HG03354 (cell line): ENCODE measurements at regions not wholly inside any gene's neighbourhood (a gene's known extent, or its start where the extent isn't known, plus 50 kb on each side); places are given as distances from the start of the nearest gene placed in this dataset.

Source experiments
- ATAC-seq: cut with Tn5 transposase; IDR thresholded peaks from one replicate; pipeline ENCODE4 v1.9.1; 2021; ENCODE audit warnings: mild to moderate bottlenecking; ENCODE audit not compliant: unreplicated experiment, poor library complexity, severe bottlenecking

DNA sequence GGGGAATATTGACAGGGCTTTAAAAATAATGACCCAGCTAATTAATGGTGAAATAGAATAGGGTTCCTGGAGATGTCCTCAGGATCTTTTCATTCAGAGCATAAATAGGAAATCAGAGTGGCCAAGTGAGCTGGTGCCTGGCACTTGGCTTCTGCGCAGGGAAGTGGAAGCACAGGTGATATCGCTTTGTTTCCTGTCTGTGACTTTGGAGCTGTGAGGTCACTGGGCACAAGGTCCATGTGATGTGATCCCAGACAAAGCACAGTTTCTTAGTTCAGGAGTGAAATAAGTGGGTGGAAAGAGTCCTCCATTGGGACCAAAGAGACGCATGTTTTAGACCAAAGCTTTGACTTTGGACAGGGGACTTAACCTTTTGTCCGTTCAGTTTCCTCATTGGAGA, 338.3 kb downstream of the CYRIA start:
- ATAC-seq: no peak

DNA sequence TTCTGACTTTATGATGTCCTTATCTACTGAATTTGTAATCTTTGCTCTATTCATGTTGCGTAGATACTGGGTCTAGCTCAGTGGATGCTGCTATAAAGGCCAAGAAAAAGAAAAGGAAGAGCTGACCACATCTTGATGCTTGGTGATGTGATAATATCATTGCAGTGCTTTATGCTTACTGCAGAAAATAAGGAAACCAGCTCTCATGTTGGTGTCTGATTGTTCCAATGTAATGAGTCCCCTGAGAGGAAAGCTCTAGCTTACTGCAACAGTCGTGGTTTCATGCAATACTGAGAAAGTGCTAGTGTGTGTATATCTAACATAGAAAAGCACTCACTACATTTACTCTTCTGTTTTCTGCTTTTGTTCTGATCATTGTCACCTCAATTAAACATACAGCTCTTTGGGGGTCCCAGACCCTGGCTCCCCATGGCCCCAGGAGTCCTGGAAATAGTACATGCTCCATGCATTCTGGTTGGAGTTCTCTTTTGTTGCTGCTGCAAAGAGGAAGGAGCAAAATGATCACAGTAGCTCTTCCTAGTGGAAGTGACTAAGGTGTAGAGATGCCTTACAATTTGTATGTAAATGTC, 338.8 kb downstream of the CYRIA start:
- no peak for ATAC-seq

DNA sequence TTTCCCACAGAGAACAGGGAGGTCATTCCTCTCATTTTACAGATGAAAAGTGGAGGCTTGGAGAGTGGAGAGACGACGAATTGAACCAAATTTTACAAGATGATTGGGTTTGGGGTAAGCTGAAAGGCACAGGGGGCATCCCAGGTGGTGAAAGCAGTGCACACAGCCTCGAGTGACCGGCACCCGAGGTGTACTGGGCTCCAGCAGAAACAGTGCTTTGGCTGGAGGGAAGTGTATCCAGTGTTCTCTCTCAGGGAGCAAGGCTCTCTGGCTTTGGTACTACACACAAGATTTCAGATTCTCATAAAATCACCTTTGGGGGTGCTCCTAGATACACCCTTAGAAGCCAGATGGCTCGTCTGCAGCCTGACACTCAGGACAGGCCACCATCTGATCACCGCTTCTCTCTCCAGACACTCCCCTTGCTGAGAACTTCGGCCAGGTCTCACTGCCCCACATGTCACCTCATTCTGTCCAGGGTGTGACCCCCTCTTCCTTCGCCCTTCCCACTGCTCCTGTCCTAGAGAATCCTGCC, 339.6 kb downstream of the CYRIA start:
- no peak for ATAC-seq

DNA sequence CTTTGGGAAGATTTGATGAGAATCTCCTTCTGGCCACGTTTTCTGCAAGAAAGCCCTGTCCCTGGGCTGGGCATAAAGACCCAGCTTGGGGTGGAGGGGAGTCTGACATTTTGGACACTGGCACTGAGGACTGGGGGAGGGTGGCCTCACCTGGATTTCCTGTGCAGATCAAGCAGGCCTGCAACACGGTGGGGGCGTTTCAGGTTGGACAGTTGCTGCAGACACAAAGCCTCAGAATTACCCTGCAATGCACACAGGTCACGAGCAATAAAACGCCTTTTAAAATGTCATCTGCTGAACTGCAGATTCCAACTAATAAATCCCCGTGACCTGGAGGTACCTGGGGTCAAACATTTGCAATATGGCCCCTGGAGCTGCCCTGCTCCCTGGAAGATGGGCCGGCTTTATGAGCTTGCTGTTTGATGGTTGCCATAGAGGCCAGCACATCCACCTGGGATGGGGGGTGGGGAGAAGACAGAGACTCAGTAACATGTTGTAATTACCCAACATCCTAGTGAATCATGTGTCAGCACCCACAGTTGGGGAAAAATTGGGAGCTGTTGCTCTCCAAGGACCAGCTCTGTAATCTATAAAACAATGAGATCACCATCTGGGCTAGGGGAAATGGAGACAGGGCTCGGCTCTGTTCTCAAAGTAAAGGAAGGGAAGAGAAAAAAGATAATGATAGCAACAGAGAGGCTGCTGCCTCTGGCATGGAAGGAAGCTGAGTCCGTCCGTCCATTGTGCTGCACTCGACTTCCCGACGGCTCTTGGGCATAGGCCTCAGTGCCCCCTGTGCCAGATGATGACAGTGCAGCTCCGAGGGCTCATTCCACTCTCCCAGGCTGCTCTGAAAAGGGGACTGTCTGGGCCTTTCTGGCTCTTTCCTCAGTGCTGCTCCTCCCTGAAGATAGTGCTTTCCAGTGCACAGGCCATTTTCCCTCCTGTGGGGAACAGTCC, 340.3 kb downstream of the CYRIA start:
- ATAC-seq: no peak

DNA sequence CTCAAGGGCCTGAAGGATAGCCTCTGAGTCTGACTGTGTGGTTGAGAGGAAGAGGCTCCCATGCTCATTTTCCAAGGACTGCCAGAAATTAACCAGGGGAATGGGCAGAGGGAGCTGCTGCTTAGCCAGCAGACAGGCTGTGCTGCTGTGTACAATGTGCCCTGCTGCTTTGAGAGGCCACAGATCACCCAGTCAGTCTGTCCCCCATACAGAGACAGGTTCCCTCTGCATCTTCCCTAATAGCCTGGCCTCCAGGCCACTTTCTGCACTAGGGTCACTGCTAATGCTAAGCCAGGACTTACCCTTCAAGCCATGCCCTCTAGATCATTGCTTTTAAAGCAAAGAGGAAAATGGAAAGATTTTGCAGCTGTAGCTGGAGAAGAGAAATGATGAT, 341.1 kb downstream of the CYRIA start:
- no peak for ATAC-seq

DNA sequence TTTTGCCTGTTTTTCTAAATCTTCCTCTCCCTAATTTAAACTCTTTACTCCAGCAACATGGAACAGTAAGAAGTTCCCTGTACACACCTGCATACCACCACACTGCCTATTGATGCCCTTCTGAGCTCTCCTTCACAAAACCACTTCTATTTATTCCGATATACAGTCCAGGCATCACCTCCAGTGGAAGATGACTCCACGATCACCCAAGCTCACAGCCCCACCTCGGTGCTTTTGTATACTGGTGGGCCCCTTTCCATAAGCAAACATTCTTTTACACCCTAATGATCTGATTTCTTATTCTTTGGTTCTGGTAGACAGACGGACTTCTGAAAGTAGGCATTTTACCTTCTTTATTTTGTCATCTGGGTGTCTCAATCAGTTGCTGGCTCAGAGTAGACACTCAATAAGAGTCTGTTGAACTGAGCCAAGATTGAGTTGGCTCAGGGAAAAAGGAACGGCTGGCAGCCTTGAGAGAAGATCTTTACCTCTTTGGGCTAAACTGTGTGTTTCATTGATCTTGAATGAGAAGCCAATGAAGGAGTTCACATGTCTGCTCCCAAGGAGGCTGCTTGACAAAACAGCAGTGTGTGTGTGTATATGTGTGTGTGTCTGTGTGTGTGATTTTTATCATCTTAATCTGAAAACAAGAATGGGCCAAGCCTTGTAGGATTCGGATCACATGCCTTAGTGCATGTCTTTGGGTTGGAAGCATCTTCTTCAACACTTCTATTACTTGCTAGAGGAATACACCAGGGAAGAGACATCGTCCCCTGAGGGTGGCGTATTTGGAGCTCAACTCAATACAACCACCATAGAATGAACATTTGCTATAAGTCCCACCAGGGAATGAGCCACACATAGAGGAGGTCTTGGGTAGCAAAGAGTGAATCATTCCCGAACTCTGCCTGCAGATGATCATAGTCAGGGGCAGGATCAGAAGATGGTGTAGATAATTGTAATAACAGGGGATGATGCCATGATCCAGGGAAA, 341.8 kb downstream of the CYRIA start:
- no peak for ATAC-seq

DNA sequence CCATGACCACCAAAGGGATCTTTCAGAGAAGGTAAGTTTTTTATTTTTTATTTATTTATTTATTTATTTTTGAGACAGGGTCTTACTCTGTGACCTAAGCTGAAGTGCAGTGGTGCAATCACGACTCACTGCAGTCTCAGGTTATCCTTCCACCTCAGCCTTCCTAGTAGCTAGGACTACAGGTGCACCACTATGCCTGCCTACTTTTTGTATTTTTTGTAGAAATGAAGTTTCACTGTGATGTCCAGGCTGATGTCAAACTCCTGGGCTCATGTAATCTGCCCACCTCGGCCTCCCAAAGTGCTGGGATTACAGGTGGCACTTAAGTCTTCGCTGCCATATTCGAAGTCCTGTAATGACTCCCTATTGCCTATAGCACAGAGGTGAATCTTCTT, 342.5 kb downstream of the CYRIA start:
- ATAC-seq: no peak

DNA sequence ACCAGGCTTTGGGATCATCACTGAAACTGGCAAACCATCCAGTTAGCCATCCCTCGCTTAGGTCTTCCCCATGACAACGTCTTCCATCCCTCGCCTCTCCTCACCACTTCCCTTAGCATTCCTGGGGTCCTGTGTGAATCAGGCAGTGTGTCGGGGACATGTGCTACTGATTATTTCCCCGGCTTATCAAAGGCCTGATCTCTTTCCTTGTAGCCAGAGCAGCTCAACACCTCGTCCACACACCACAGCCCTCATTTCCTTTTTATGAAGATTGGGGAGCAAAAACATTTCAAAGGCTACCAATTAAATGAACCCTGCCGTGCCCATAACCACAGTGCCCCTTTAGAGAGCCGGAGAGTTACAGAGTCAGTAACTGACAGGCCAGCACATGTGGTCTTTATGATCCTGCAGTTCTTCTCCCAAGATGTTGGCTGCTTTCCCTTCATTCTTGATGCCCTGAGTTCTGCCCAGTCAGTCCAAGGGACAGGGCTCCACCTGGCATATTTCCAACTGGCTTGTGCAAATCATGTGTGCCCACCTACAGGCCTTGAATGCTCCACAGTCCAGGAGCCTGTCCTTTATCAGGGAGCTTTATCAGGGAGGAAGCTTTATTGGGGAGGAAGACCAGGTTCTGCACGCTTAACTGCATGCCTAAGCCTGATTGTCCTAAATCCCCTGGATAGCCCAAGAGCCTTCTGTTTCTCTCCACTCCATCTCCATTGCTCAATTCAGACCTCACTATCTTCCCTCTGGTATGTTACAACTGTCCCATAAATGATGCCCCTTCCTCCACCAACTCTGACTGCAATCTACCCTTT, 343.1 kb downstream of the CYRIA start:
- ATAC-seq: no peak

DNA sequence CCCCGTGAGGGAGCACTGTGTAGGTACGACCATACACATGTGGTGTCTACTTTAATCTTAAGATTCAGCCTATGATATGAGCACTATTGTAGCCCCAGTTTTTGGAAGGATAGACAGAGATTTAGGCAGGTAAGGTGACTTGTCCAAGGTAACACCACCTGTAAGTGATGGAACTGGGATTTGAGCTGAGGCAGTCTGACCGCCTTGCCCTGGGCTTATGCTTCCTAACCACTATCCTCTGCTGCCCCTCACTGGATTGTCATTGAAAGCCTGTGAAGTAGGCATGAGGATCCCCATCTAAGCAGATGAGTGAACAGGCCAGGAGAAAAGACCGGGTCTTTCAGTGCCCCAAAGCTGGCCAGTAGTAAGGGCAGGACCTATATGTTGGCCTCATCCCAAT, 343.8 kb downstream of the CYRIA start:
- no peak for ATAC-seq

DNA sequence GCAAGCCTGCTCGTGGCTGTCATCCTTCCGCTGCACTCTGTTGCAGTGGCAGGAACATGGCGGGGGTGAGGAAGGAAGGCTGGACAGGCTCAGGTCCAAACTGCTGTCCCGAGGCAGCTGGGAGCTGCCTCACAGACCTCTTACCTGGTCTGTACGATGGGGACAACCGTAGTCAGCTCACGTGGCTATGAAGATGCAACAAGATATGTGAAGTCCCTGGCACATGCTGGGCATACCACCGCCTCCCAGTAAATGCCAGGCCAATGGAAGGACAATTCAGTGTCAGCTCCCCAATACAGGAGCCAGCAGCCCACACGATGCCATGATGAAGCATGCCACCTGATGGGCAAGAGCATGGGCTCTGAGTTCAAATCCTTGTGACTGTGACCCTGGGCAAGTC, 344.4 kb downstream of the CYRIA start:
- no peak for ATAC-seq

DNA sequence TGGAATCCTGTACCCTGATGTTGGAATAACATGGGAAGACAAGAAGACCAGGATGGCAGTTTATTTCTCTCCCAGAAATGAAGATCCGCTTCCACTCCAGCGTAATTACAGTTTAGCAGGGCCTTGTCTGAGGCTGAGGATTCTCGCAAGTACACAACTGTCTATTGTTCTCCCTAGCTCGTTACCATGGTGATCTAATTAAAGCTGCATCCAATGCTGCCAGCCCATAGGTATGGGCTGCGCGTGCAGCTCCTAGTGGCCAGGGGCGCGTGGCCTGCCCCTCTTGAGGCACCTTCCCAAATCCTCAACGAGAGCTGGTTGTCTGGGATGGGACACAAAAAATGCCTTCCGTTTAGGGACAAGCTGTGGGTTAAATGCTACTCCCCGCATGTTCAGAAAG, 344.9 kb downstream of the CYRIA start:
- ATAC-seq: no peak

DNA sequence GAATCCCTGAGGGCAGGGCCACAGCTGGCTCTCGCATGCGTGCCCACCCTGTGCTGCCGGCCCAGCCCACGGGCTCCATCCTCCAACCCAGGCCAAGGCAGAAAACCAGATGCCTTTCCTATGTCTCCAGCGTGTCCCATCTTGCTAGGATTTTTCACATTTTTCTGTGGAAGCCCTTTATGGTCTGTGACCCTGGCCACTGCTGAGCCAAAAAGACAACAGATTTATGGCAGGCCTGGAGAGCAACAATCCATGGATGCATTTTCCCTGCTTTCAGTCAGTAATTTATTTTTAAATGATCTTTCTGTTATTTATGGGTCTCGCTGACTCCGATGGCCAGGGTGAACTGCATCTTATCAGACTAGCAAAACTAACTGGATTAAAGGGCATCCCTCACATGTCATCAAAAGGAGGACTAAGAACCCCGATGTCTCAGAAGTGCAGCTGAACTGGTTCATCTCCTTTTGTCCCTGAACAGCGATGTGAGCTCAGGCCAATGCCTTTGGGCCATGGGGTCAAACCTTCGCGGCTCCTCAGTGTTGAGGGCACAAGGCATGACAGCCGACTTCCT, 346.0 kb downstream of the CYRIA start:
- ATAC-seq: no peak

DNA sequence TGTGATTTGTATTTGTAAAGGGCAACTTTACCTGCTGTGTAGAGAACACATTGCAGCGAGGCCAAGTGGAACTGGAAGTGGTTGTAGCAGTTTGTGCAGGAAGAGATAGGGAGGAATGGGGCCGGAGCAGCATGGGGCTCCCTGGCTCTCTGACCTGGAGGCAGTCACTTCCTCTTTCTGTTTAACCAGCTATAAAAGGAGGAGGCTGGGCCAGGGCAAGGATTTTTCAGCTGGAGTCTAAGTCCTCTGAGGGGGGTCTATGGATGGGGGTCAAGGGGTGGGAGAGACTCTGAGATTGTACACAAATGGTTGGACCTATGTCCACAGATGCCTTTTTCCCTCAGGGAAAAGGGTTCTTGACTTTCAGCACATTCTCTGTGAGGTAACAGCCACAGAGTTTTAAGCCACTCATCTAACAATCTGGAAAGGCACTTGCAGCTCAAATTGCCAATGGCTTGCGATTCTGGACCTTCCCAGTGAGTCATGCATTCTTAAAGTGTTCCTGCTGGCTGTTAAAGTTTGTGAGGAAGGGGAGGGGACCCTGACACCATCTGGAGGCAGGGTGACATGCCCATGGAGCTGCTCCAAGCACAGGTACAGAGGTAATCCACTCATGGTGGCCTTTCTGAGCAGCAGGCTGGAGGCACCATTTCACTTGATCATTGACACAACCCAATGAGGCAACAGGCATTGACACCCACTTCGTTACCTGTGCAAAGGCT, 347.0 kb downstream of the CYRIA start:
- peak; percentile 50 for ATAC-seq

DNA sequence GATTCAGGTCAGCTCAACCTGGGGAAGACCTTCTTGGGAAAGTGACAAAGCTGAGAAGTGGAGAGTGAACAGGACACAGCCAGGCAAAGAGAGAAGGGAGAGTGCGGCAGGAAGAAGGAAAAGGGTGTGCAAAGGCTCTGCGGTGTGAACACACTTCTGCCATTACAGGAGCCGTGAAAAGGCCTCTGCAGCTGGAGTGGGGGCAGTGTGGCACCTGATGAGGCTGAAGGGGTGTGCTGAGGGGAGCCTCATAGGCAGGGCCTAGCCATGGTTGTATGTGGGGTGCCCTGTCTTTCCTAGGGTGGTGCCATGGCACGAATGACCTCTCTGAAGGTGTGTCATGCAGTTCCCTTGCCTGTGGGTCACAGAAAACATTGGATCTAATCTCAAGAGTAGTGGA, 347.6 kb downstream of the CYRIA start:
- peak; percentile 9 for ATAC-seq

DNA sequence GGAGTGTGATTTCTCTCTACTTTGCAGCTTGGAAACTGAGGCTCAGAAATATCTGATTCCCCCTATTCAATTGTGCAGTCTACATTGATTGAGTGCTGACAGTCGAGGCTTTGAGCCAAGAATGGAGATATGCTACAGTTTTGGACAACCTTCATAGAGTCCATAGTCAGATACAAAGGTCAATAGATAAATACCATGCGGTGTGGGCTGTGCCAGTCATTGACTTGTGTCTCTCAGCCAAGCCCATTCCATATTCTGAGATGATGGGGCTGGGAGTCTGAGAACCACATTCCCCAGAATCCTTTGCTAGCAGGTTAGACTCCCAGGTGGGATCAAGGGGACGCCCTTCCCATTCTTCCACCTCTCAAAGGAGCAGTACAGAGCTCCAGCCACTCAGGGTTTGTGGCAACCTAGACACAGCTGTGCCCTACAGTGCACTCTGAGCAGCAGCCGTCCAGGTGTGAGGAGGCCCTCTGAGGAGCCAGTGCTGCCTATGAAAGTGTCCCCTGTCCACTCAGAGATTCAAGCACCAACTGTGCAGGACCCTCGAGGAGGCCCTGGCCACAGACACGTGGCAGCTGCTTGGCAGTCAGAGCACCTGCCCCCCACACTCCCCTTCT, 348.3 kb downstream of the CYRIA start:
- ATAC-seq: no peak

DNA sequence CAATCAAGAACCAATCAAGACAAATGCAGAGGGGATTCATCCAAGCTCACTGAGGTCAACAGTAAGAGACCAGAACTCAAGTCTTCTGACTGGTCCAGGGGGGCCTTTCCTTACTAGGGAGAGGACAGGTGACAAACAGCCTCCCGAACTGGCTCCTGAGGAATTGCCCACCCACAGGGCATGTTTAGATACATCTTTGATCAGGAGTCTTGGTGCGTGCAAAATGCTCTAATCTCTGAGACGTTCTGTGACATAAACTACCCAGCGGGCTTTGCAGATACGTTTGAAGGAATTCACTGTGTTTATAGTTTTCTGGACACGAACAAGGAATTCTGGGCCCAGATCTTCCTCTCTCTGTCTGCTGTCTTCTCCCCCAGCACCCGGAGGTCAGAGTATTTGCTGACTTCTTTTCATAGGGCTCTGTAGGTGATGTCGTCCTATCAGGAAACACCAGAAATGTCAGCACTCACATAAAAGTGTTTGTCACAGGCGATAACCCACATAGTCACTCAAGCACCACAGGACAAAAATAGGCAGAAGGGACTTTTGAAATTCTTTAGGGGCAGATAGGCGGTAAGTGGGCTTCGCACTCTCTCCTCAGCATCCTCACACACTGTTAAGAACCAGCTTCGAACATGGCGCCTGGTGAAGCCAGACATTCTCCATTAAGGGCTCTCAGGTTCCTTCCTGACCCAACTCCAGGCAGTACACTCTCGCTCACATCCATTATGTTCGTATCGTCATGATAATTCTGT, 349.0 kb downstream of the CYRIA start:
- no peak for ATAC-seq

DNA sequence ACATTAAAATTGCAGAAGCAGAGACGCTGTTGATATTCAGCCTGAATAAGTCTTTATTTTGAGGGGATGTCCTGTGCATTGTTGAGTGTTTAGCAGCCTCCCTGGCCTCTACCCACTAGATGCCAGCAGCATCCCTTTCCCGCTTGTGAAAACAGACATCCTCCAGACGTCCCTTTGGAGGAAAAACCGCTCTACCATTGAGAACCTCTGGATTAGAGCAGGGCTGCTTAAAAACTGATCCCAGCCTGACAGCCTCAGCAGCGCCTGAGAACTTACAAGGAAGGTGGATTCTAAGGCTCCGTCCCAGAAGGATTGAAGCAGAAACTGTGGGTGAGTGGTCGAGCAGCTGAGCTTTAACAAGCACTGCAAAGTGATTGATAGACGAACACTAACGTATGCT, 349.7 kb downstream of the CYRIA start:
- no peak for ATAC-seq
